HCT116 (cell line): ENCODE measurements at regions not wholly inside any gene's neighbourhood (a gene's known extent, or its start where the extent isn't known, plus 50 kb on each side); places are given as distances from the start of the nearest gene placed in this dataset.

Experiments used
- ATAC-seq: fragments of 200-7000 bp; cut with Tn5 transposase; 2 replicates; pipeline ENCODE4 v1.9.1; 2020; ENCODE audit warnings: mild to moderate bottlenecking, moderate library complexity
- BruUV-seq: library from RNA; stranded (reverse); fragments of 400-500 nt; replicated peaks from 2 replicates; lab custom pipeline; 2021; lab: Mats Ljungman, UMichigan
- CTCF ChIA-PET: fragments of 300-600 bp; sonication (Branson Sonifier 250); formaldehyde crosslinking; loops from one replicate; lab custom pipeline; 2021; ENCODE audit warnings: antibody characterized with exemption; lab: Charles Lee
- POLR2A ChIA-PET: fragments of 300-600, 350-600 bp; sonication (Branson Sonifier 250); formaldehyde crosslinking; loops from one replicate; lab custom pipeline; 2021; ENCODE audit warnings: antibody characterized with exemption; lab: Charles Lee
- RAD21 ChIA-PET, 2 experiments: fragments of 300-600 bp; sonication (Branson Sonifier 250); formaldehyde crosslinking; loops; one replicate each; lab custom pipeline; 2023; ENCODE audit warnings: low total read pairs in 2 of 2; ENCODE audit not compliant: uncharacterized antibody in 2 of 2, unreplicated experiment in 2 of 2, low non-redundant PET in 1 of 2; lab: Charles Lee
- DNase-seq: peaks from one replicate; pipeline ENCODE4 v3.0.0-alpha.2; 2010; ENCODE audit warnings: low read depth, low spot score
- H2AFZ ChIP-seq: fragments of 200-600 bp; shearing (Covaris generic), sonication (generic); 2 replicates; pipeline ENCODE4 v1.6.1; 2017; ENCODE audit warnings: low read depth, mixed run types, mixed read lengths, antibody characterized with exemption, low read length; ENCODE audit not compliant: poor library complexity, severe bottlenecking
- H3K27ac ChIP-seq: 2 replicates; pipeline ENCODE4 v1.5.1; 2012; ENCODE audit warnings: low read depth, low read length
- H3K27me3 ChIP-seq: fragments of 200-600 bp; sonication (generic); 2 replicates; pipeline ENCODE4 v1.6.1; 2016; ENCODE audit warnings: mixed run types, low read length, mixed read lengths; ENCODE audit not compliant: insufficient read depth
- H3K36me3 ChIP-seq, 2 experiments: fragments of 200-500 bp in 1 of 2; fragments of 200-600 bp in 1 of 2; sonication (Bioruptor generic) in 1 of 2; sonication (generic) in 1 of 2; 2 replicates each; pipeline versions ENCODE4 v1.5.1 to v1.6.1; 2014 to 2016; ENCODE audit warnings: low read length in 2 of 2, inconsistent platforms in 1 of 2, mixed read lengths in 1 of 2, mixed run types in 1 of 2; ENCODE audit not compliant: insufficient read depth in 2 of 2, control insufficient read depth in 1 of 2
- H3K4me1 ChIP-seq, 2 experiments: fragments of 200-600 bp in 1 of 2; sonication (generic) in 1 of 2; 2 replicates each; pipeline versions ENCODE4 v1.5.1 to v1.6.1; 2012 to 2017; ENCODE audit warnings: low read length in 2 of 2, inconsistent platforms in 1 of 2, mild to moderate bottlenecking in 1 of 2, mixed read lengths in 1 of 2, mixed run types in 1 of 2, moderate library complexity in 1 of 2; ENCODE audit not compliant: insufficient read depth in 2 of 2, control insufficient read depth in 1 of 2
- H3K4me2 ChIP-seq: fragments of 200-600 bp; sonication (generic); 2 replicates; pipeline ENCODE4 v1.6.1; 2017; ENCODE audit warnings: mixed run types, low read length, mixed read lengths
- H3K4me3 ChIP-seq, 2 experiments: fragments of 200-600 bp in 1 of 2; sonication (generic) in 1 of 2; replicated peaks in 1 of 2; 2 replicates each; pipeline ENCODE4 v1.5.1; 2011 to 2016; ENCODE audit warnings: low read length in 2 of 2, control low read depth in 1 of 2, low read depth in 1 of 2, mild to moderate bottlenecking in 1 of 2, mixed read lengths in 1 of 2, mixed run types in 1 of 2
- H3K79me2 ChIP-seq: fragments of 200-600 bp; sonication (generic); 2 replicates; pipeline ENCODE4 v1.6.1; 2017; ENCODE audit warnings: mild to moderate bottlenecking, mixed run types, low read length, moderate library complexity, mixed read lengths; ENCODE audit not compliant: insufficient read depth
- H3K9ac ChIP-seq: fragments of 200-600 bp; sonication (generic); 2 replicates; pipeline ENCODE4 v1.6.1; 2016; ENCODE audit warnings: low read length, mixed read lengths
- H3K9me2 ChIP-seq: fragments of 200-600 bp; sonication (generic), shearing (Covaris generic); 2 replicates; pipeline ENCODE4 v1.6.1; 2017; ENCODE audit warnings: mixed run types, mild to moderate bottlenecking, moderate library complexity; ENCODE audit not compliant: insufficient read depth
- H3K9me3 ChIP-seq, 2 experiments: fragments of 200-500 bp in 1 of 2; fragments of 200-600 bp in 1 of 2; sonication (Bioruptor generic) in 1 of 2; sonication (generic) in 1 of 2; 2 replicates each; pipeline ENCODE4 v1.6.1; 2014 to 2017; ENCODE audit warnings: low read length in 2 of 2, mixed read lengths in 2 of 2, inconsistent platforms in 1 of 2, low read depth in 1 of 2, mild to moderate bottlenecking in 1 of 2, mixed run types in 1 of 2, moderate library complexity in 1 of 2; ENCODE audit not compliant: control insufficient read depth in 1 of 2, insufficient read depth in 1 of 2
- H4K20me1 ChIP-seq: fragments of 200-600 bp; sonication (generic), shearing (Covaris generic); 2 replicates; pipeline ENCODE4 v1.6.1; 2017; ENCODE audit warnings: mixed run types, mild to moderate bottlenecking, moderate library complexity; ENCODE audit not compliant: insufficient read depth
- CEBPB ChIP-seq: IDR thresholded peaks from 2 replicates; pipeline ENCODE4 v1.6.1; 2012; ENCODE audit warnings: low read depth
- EGR1 ChIP-seq: IDR thresholded peaks from 2 replicates; pipeline ENCODE4 v1.6.1; 2012; ENCODE audit warnings: low read depth
- EZH2phosphoT487 ChIP-seq: fragments of 200-600 bp; IDR thresholded peaks from 2 replicates; pipeline ENCODE4 v1.6.1; 2018; ENCODE audit warnings: antibody characterized with exemption, borderline replicate concordance
- FOSL1 ChIP-seq: IDR thresholded peaks from 2 replicates; pipeline ENCODE4 v1.6.1; 2012; ENCODE audit warnings: low read depth
- POLR2A ChIP-seq: IDR thresholded peaks from 2 replicates; pipeline ENCODE4 v1.7.0; 2011; ENCODE audit warnings: borderline replicate concordance; ENCODE audit not compliant: insufficient read depth, insufficient read length; ENCODE audit errors: extremely low read depth
- SRF ChIP-seq: IDR thresholded peaks from 2 replicates; pipeline ENCODE4 v1.6.1; 2012; ENCODE audit warnings: low read depth
- TCF7L2 ChIP-seq: IDR thresholded peaks from 2 replicates; pipeline ENCODE4 v1.7.0; 2011; ENCODE audit warnings: borderline replicate concordance, inconsistent platforms; ENCODE audit not compliant: insufficient read depth, insufficient read length; ENCODE audit errors: extremely low read depth
- YY1 ChIP-seq: IDR thresholded peaks from 2 replicates; pipeline ENCODE4 v1.6.1; 2011; ENCODE audit warnings: low read length, low read depth, moderate library complexity, mild to moderate bottlenecking; ENCODE audit not compliant: insufficient replicate concordance; ENCODE audit errors: extremely low read depth
- intact Hi-C: fragments of 100-400 bp; cut with micrococcal nuclease; formaldehyde crosslinking; loops from 2 replicates; pipeline ENCODE4 v1.10.0; 2022
- TF ChIP-seq, protein P1 (sequence below), 3 experiments: fragments of 200-600 bp in 1 of 3; sonication (generic) in 1 of 3; IDR thresholded peaks in 2 of 3; conservative IDR thresholded peaks in 1 of 3; 2 replicates each; pipeline ENCODE4 v1.5.1; 2012 to 2017; ENCODE audit warnings: low read depth in 2 of 3, low read length in 2 of 3, antibody characterized with exemption in 1 of 3, borderline replicate concordance in 1 of 3, control low read depth in 1 of 3, mild to moderate bottlenecking in 1 of 3, mixed read lengths in 1 of 3, mixed run types in 1 of 3, moderate library complexity in 1 of 3; ENCODE audit not compliant: insufficient read depth in 1 of 3
- TF ChIP-seq, protein P2 (sequence below): IDR thresholded peaks from 2 replicates; pipeline ENCODE4 v1.6.1; 2012; ENCODE audit warnings: low read depth

DNA sequence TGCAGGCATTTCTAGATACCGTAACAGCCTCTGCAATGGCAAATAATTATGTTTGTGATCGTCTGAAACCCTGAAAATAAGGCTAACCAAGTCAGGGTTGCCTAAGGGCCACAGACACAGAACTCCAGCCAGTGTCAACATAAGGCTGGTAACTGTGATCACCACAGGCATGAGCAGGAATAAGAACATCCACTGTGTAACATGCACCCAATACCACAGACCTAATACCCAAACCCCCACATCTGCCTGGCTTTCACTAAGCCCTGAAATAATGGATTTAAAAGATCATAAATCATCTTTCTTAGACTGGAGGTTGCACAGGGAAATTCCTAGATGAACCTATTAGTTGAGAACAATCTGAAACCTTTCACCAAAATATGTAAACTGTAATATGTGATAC is 394.5 kb downstream of the NFIB start:
- POLR2A ChIA-PET, result no interaction called here
- TF ChIP-seq TCF7L2 (no peak), CEBPB (no peak), SRF (no peak), EZH2phosphoT487 (no peak), POLR2A (no peak), EGR1 (no peak), YY1 (no peak), FOSL1 (no peak)
- TF ChIP-seq, protein P1, sequence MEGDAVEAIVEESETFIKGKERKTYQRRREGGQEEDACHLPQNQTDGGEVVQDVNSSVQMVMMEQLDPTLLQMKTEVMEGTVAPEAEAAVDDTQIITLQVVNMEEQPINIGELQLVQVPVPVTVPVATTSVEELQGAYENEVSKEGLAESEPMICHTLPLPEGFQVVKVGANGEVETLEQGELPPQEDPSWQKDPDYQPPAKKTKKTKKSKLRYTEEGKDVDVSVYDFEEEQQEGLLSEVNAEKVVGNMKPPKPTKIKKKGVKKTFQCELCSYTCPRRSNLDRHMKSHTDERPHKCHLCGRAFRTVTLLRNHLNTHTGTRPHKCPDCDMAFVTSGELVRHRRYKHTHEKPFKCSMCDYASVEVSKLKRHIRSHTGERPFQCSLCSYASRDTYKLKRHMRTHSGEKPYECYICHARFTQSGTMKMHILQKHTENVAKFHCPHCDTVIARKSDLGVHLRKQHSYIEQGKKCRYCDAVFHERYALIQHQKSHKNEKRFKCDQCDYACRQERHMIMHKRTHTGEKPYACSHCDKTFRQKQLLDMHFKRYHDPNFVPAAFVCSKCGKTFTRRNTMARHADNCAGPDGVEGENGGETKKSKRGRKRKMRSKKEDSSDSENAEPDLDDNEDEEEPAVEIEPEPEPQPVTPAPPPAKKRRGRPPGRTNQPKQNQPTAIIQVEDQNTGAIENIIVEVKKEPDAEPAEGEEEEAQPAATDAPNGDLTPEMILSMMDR (IDR thresholded peaks at IDR 0.05 in 2 of 3, conservative IDR thresholded peaks at IDR 0.05 in 1 of 3; ENCODE audit: borderline replicate concordance in 1 of 3, insufficient read depth in 1 of 3, low read depth in 2 of 3, low read length in 2 of 3), result no peak
- TF ChIP-seq, protein P2, sequence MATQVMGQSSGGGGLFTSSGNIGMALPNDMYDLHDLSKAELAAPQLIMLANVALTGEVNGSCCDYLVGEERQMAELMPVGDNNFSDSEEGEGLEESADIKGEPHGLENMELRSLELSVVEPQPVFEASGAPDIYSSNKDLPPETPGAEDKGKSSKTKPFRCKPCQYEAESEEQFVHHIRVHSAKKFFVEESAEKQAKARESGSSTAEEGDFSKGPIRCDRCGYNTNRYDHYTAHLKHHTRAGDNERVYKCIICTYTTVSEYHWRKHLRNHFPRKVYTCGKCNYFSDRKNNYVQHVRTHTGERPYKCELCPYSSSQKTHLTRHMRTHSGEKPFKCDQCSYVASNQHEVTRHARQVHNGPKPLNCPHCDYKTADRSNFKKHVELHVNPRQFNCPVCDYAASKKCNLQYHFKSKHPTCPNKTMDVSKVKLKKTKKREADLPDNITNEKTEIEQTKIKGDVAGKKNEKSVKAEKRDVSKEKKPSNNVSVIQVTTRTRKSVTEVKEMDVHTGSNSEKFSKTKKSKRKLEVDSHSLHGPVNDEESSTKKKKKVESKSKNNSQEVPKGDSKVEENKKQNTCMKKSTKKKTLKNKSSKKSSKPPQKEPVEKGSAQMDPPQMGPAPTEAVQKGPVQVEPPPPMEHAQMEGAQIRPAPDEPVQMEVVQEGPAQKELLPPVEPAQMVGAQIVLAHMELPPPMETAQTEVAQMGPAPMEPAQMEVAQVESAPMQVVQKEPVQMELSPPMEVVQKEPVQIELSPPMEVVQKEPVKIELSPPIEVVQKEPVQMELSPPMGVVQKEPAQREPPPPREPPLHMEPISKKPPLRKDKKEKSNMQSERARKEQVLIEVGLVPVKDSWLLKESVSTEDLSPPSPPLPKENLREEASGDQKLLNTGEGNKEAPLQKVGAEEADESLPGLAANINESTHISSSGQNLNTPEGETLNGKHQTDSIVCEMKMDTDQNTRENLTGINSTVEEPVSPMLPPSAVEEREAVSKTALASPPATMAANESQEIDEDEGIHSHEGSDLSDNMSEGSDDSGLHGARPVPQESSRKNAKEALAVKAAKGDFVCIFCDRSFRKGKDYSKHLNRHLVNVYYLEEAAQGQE, result no peak
- Histone ChIP-seq H3K79me2 (no peaks in the 10 kb centered on the region), H3K36me3 (no peaks in the 10 kb centered on the region), H3K4me1 (no peaks in the 10 kb centered on the region), H3K9me3 (peaks cover 3 to 15% of the 10 kb centered on the region in 2 experiments; a peak in 2 of 4 replicates), H3K27me3 (no peaks in the 10 kb centered on the region), H3K9ac (no peak overlapping the region), H3K9me2 (no peaks in the 10 kb centered on the region), H2AFZ (no peak overlapping the region), H3K4me3 (no peak overlapping the region), H3K27ac (no peak overlapping the region), H4K20me1 (no peaks in the 10 kb centered on the region), H3K4me2 (no peak overlapping the region)
- BruUV-seq, result no TSS peak
- ATAC-seq (no peak), DNase-seq (no peak)
- intact Hi-C loops, result no loop called here
- CTCF ChIA-PET, result no interaction called here
- RAD21 ChIA-PET, result no interaction called here
